HL-60 (cell line): ENCODE measurements at regions not wholly inside any gene's neighbourhood (a gene's known extent, or its start where the extent isn't known, plus 50 kb on each side); places are given as distances from the start of the nearest gene placed in this dataset.

Experiments used
- DNase-seq, 2 experiments: peaks; one replicate each; pipeline ENCODE4 v3.0.0-alpha.2; 2010 to 2020; ENCODE audit warnings: low read depth in 1 of 2, low spot score in 1 of 2
- H3K27ac ChIP-seq: fragments of 250-450 bp; sonication (Bioruptor Pico); replicated peaks from 2 replicates; pipeline ENCODE4 v1.5.1; 2020; ENCODE audit warnings: mild to moderate bottlenecking, moderate library complexity
- H3K27me3 ChIP-seq: fragments of 250-450 bp; sonication (Bioruptor Pico); 2 replicates; pipeline ENCODE4 v1.5.1; 2021; ENCODE audit warnings: mild to moderate bottlenecking, moderate library complexity; ENCODE audit not compliant: insufficient read depth, poor library complexity, severe bottlenecking
- H3K4me3 ChIP-seq: replicated peaks from 2 replicates; pipeline ENCODE4 v1.5.1; 2011; ENCODE audit warnings: mild to moderate bottlenecking, control low read depth, low read length; ENCODE audit not compliant: insufficient read depth
- CTCF ChIP-seq: IDR thresholded peaks from one replicate; pipeline ENCODE4 v1.5.1; 2011; ENCODE audit warnings: low read length, control low read depth, inconsistent platforms; ENCODE audit not compliant: insufficient read depth
- GABPA ChIP-seq: IDR thresholded peaks from 2 replicates; pipeline ENCODE4 v1.6.1; 2012; ENCODE audit warnings: low read depth
- POLR2AphosphoS5 ChIP-seq: IDR thresholded peaks from 2 replicates; pipeline ENCODE4 v1.6.1; 2012; ENCODE audit warnings: low read depth
- REST ChIP-seq: IDR thresholded peaks from 2 replicates; pipeline ENCODE4 v1.6.1; 2012; ENCODE audit warnings: low read depth; ENCODE audit not compliant: insufficient replicate concordance
- SPI1 ChIP-seq: IDR thresholded peaks from 2 replicates; pipeline ENCODE4 v1.6.1; 2012; ENCODE audit warnings: low read depth, mild to moderate bottlenecking, borderline replicate concordance

GRCh38 chrX:27086237-27086636, 376.9 kb downstream of the PPP4R3C start:
- Histone ChIP-seq H3K27me3 (no peaks in the 10 kb centered on the region), H3K27ac (no peak overlapping the region), H3K4me3 (no peak overlapping the region)
- TF ChIP-seq CTCF (no peak), REST (no peak), POLR2AphosphoS5 (no peak), SPI1 (no peak), GABPA (no peak)
- DNase-seq: no peak

- H3K27ac ChIP-seq: no peak overlapping the region
- no peak for DNase-seq
- no peak overlapping the region for H3K4me3 ChIP-seq
- H3K27me3 ChIP-seq: no peaks in the 10 kb centered on the region
- TF ChIP-seq CTCF (no peak), SPI1 (no peak), GABPA (no peak)
Observed at GRCh38 chrX:27085346-27085745, 377.8 kb downstream of the PPP4R3C start.

GRCh38 chrX:27078371-27078770, 384.8 kb downstream of the PPP4R3C start:
- no peak for TF ChIP-seq SPI1
- no peak for TF ChIP-seq CTCF
- TF ChIP-seq POLR2AphosphoS5: no peak
- no peak for TF ChIP-seq REST
- TF ChIP-seq GABPA: no peak
- Histone ChIP-seq H3K27ac (no peak overlapping the region), H3K27me3 (no peaks in the 10 kb centered on the region), H3K4me3 (no peak overlapping the region)
- DNase-seq: no peak

- Histone ChIP-seq H3K27me3 (no peaks in the 10 kb centered on the region), H3K27ac (no peak overlapping the region), H3K4me3 (no peak overlapping the region)
- DNase-seq: no peak
- TF ChIP-seq CTCF: no peak
Observed at GRCh38 chrX:27057883-27058282, 405.3 kb downstream of the PPP4R3C start.
